Upper lobe of left lung (tissue), 6 donors: ENCODE measurements at regions not wholly inside any gene's neighbourhood (a gene's known extent, or its start where the extent isn't known, plus 50 kb on each side); places are given as distances from the start of the nearest gene placed in this dataset.
A peak's percentile ranks its signal among the peaks of the same experiment; 100 is the strongest.

Experiments used
- ATAC-seq, 2 donors: fragments of 200-7000 bp; cut with Tn5 transposase; one replicate each; pipeline ENCODE4 v1.9.1; 2022; ENCODE audit warnings: mild to moderate bottlenecking in 2 of 2, moderate library complexity in 2 of 2; ENCODE audit not compliant: low FRiP score in 2 of 2
- DNase-seq, 2 donors: peaks; one replicate each; pipeline ENCODE4 v3.0.0-alpha.2; 2019 to 2020
- H3K27ac ChIP-seq, 4 donors: fragments of 200-600 bp; sonication (generic); one replicate each; pipeline ENCODE4 v1.5.1; 2016 to 2019
- H3K27me3 ChIP-seq, 4 donors: fragments of 200-600 bp; sonication (generic); one replicate each; pipeline ENCODE4 v1.5.1; 2017 to 2019
- H3K36me3 ChIP-seq, 4 donors: fragments of 200-600 bp; sonication (generic); one replicate each; pipeline ENCODE4 v1.5.1; 2016 to 2019
- H3K4me1 ChIP-seq, 4 donors: fragments of 200-600 bp; sonication (generic); one replicate each; pipeline ENCODE4 v1.5.1; 2018 to 2019
- H3K4me3 ChIP-seq, 4 donors: fragments of 200-600 bp; sonication (generic); one replicate each; pipeline ENCODE4 v1.5.1; 2017 to 2019; ENCODE audit warnings: mild to moderate bottlenecking in 2 of 4, moderate library complexity in 1 of 4
- H3K9me3 ChIP-seq, 4 donors: fragments of 200-600 bp; sonication (generic); one replicate each; pipeline ENCODE4 v1.5.1; 2018 to 2019
- CTCF ChIP-seq, 6 experiments: fragments of 450-650 bp in 4 of 6; fragments of 200-600 bp in 2 of 6; sonication (generic) in 2 of 6; IDR thresholded peaks; one replicate each; pipeline ENCODE4 v1.5.1; 2016 to 2019; ENCODE audit warnings: antibody characterized with exemption in 6 of 6
- EP300 ChIP-seq, 4 donors: sonication (generic); formaldehyde crosslinking; IDR thresholded peaks; one replicate each; pipeline ENCODE4 v1.5.1; 2017; ENCODE audit warnings: antibody characterized with exemption in 4 of 4, control low read depth in 2 of 4
- POLR2A ChIP-seq, 4 donors: fragments of 450-650 bp; IDR thresholded peaks; one replicate each; pipeline ENCODE4 v1.5.1; 2016 to 2017; ENCODE audit warnings: antibody characterized with exemption in 4 of 4, mild to moderate bottlenecking in 2 of 4
- POLR2AphosphoS5 ChIP-seq, 2 donors: sonication (generic); formaldehyde crosslinking; IDR thresholded peaks; one replicate each; pipeline ENCODE4 v1.5.1; 2017; ENCODE audit warnings: antibody characterized with exemption in 2 of 2
- WGBS, 2 donors: methylation state at CpG; one replicate each; pipeline ENCODE4 v1.1.5; 2017 to 2018; 5-methylcytosine and 5-hydroxymethylcytosine counted together
- donor health status: DM: no; HTN: no; CAD: no; lungs with moderate emphysema.
- donor health status: DM: no; HTN: yes; CAD: no; lungs with severe emphysema.

- Histone ChIP-seq H3K4me3 (no peak overlapping the region), H3K27ac (no peak overlapping the region), H3K36me3 (no peaks in the 10 kb centered on the region), H3K27me3 (no peaks in the 10 kb centered on the region), H3K9me3 (no peaks in the 10 kb centered on the region), H3K4me1 (no peaks in the 10 kb centered on the region)
- TF ChIP-seq CTCF (IDR thresholded peaks at IDR 0.05) (no peak), POLR2A (IDR thresholded peaks at IDR 0.05) (no peak), POLR2AphosphoS5 (IDR thresholded peaks at IDR 0.05) (no peak), EP300 (IDR thresholded peaks at IDR 0.05) (no peak)
- DNase-seq (no peak), ATAC-seq (no peak)
- 68 to 80% methylated on average over 4 of the region's 4 CpGs for WGBS, 2 donors
These were observed 173.1 kb downstream of the FTCDNL1 start for GRCh38 chr2:199677881-199678280.

- Histone ChIP-seq H3K36me3 (no peaks in the 10 kb centered on the region), H3K27me3 (no peaks in the 10 kb centered on the region)
- WGBS, 2 donors = 64 to 68% methylated on average over 3 of the region's 3 CpGs
These were observed 182.3 kb downstream of the FTCDNL1 start for GRCh38 chr2:199668645-199669044.

GRCh38 chr2:199663157-199663556 lies 187.8 kb downstream of the FTCDNL1 start:
- WGBS, 2 donors = 48 to 64% methylated on average over 6 of the region's 6 CpGs
- ATAC-seq = no peak
- H3K36me3 ChIP-seq = no peaks in the 10 kb centered on the region

More at GRCh38 chr2:199668645-199669044, 182.3 kb downstream of the FTCDNL1 start:
- DNase-seq (no peak), ATAC-seq (no peak)
- H3K4me3 ChIP-seq = no peak overlapping the region
- TF ChIP-seq POLR2A (IDR thresholded peaks at IDR 0.05) (no peak), POLR2AphosphoS5 (IDR thresholded peaks at IDR 0.05) (no peak), CTCF (IDR thresholded peaks at IDR 0.05) (no peak), EP300 (IDR thresholded peaks at IDR 0.05) (no peak)
- H3K4me1 ChIP-seq = no peaks in the 10 kb centered on the region
- H3K9me3 ChIP-seq = no peaks in the 10 kb centered on the region
- H3K27ac ChIP-seq = no peak overlapping the region

GRCh38 chr2:199662255-199662654 lies 188.7 kb downstream of the FTCDNL1 start:
- DNase-seq (no peak), ATAC-seq (no peak)
- Histone ChIP-seq H3K27ac (no peak overlapping the region), H3K4me1 (peaks cover 0 to 8% (median 0%) of the 10 kb centered on the region in 4 donors), H3K4me3 (no peak overlapping the region), H3K36me3 (no peaks in the 10 kb centered on the region), H3K9me3 (no peaks in the 10 kb centered on the region), H3K27me3 (no peaks in the 10 kb centered on the region)
- TF ChIP-seq CTCF (IDR thresholded peaks at IDR 0.05) (no peak), POLR2AphosphoS5 (IDR thresholded peaks at IDR 0.05) (no peak), POLR2A (IDR thresholded peaks at IDR 0.05) (no peak), EP300 (IDR thresholded peaks at IDR 0.05) (no peak)
- WGBS, 2 donors = 47 to 52% methylated on average over 8 of the region's 8 CpGs

More at GRCh38 chr2:199663157-199663556, 187.8 kb downstream of the FTCDNL1 start:
- Histone ChIP-seq H3K9me3 (no peaks in the 10 kb centered on the region), H3K27me3 (no peaks in the 10 kb centered on the region), H3K4me1 (peaks cover 0 to 8% (median 0%) of the 10 kb centered on the region in 4 donors), H3K27ac (no peak overlapping the region), H3K4me3 (no peak overlapping the region)
- no peak for DNase-seq
- TF ChIP-seq CTCF (IDR thresholded peaks at IDR 0.05) = no peak
- TF ChIP-seq POLR2A (IDR thresholded peaks at IDR 0.05) = no peak
- TF ChIP-seq POLR2AphosphoS5 (IDR thresholded peaks at IDR 0.05) = no peak
- TF ChIP-seq EP300 (IDR thresholded peaks at IDR 0.05) = no peak

- Histone ChIP-seq H3K4me1 (peaks cover 0 to 8% (median 0%) of the 10 kb centered on the region in 4 donors), H3K27me3 (no peaks in the 10 kb centered on the region), H3K4me3 (no peak overlapping the region), H3K9me3 (no peaks in the 10 kb centered on the region), H3K27ac (no peak overlapping the region), H3K36me3 (no peaks in the 10 kb centered on the region)
- TF ChIP-seq POLR2AphosphoS5 (IDR thresholded peaks at IDR 0.05) (no peak), CTCF (IDR thresholded peaks at IDR 0.05) (no peak), EP300 (IDR thresholded peaks at IDR 0.05) (no peak), POLR2A (IDR thresholded peaks at IDR 0.05) (no peak)
- 94 to 95% methylated on average over 15 of the region's 15 CpGs for WGBS, 2 donors
- no peak for ATAC-seq
- DNase-seq = peak in 1 of 2 donors; percentile 25
These were observed 190.8 kb downstream of the FTCDNL1 start for GRCh38 chr2:199660167-199660566.
